Esophagus squamous epithelium (tissue), 4 donors: ENCODE measurements at regions not wholly inside any gene's neighbourhood (a gene's known extent, or its start where the extent isn't known, plus 50 kb on each side); places are given as distances from the start of the nearest gene placed in this dataset.

Source experiments
- CTCF ChIP-seq, 6 experiments: fragments of 450-650 bp in 4 of 6; fragments of 200-600 bp in 2 of 6; sonication (generic) in 2 of 6; IDR thresholded peaks; one replicate each; pipeline ENCODE4 v1.5.1; 2016 to 2019; ENCODE audit warnings: antibody characterized with exemption in 6 of 6, mild to moderate bottlenecking in 4 of 6, moderate library complexity in 4 of 6
- POLR2A ChIP-seq, 4 donors: fragments of 450-650 bp; IDR thresholded peaks; one replicate each; pipeline ENCODE4 v1.6.1; 2017; ENCODE audit warnings: antibody characterized with exemption in 4 of 4, mild to moderate bottlenecking in 4 of 4, moderate library complexity in 3 of 4

DNA sequence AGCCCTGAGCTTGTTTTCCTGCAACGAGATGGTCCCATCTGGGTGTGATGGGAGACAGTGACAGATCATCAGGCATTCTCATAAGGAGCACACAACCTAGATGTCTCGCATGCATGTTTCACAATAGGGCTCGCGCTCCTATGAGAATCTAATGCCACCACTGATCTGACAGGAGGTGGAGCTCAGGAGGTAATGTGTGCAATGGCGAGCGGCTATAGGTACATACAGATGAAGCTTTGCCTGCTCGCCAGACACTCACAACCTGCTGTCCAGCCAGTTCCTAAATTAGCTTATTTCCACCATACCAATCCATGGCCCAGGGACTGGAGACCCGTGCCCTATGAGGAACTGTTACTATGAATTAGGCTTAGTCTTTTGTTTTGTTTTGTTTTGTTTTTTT, 55.3 kb upstream of the SLC30A5 start:
- TF ChIP-seq CTCF (IDR thresholded peaks at IDR 0.05): no peak
- TF ChIP-seq POLR2A (IDR thresholded peaks at IDR 0.05): no peak
